ENCODE measurements at regions not wholly inside any gene's neighbourhood (a gene's known extent, or its start where the extent isn't known, plus 50 kb on each side); places are given as distances from the start of the nearest gene placed in this dataset.
A peak's percentile ranks its signal among the peaks of the same experiment; 100 is the strongest.
"Not testable (repeated sequence)": the region's sequence is repeated elsewhere in the genome, so short reads cannot be mapped to it uniquely, and the experiment has no call there.

GRCh38 chr12:19779395-19780056 is 340.2 kb downstream of the AEBP2 start:
- no peak for DNase-seq

- DNase-seq = no peak
Measured at GRCh38 chr12:19780460-19780859, 341.2 kb downstream of the AEBP2 start.

GRCh38 chr12:19783547-19784444 is 344.5 kb downstream of the AEBP2 start:
- peak; percentile 30 for DNase-seq

- no peak for DNase-seq
Measured at GRCh38 chr12:19792028-19792427, 352.7 kb downstream of the AEBP2 start.

GRCh38 chr12:19794116-19794515 is 354.8 kb downstream of the AEBP2 start:
- DNase-seq = no peak

GRCh38 chr12:19799216-19799615 is 359.9 kb downstream of the AEBP2 start:
- DNase-seq = no peak

- DNase-seq = no peak
Measured at GRCh38 chr12:19799895-19800602, 360.8 kb downstream of the AEBP2 start.

GRCh38 chr12:19800884-19801283 is 361.6 kb downstream of the AEBP2 start:
- DNase-seq = no peak

- DNase-seq = no peak
Measured at GRCh38 chr12:19801941-19802340, 362.6 kb downstream of the AEBP2 start.

GRCh38 chr12:19802915-19803314 is 363.6 kb downstream of the AEBP2 start:
- DNase-seq = no peak

GRCh38 chr12:19804737-19805136 is 365.4 kb downstream of the AEBP2 start:
- DNase-seq = no peak

GRCh38 chr12:19808371-19808770 is 369.1 kb downstream of the AEBP2 start:
- DNase-seq = no peak

GRCh38 chr12:19810213-19810612 is 370.9 kb downstream of the AEBP2 start:
- no peak for DNase-seq

- no peak for DNase-seq
Measured at GRCh38 chr12:19811922-19812321, 372.6 kb downstream of the AEBP2 start.

- DNase-seq = no peak
Measured at GRCh38 chr12:19819231-19819630, 379.9 kb downstream of the AEBP2 start.

- no peak for DNase-seq
Measured at GRCh38 chr12:19822476-19822875, 383.2 kb downstream of the AEBP2 start.

GRCh38 chr12:19823326-19823725 is 384.0 kb downstream of the AEBP2 start:
- not testable (repeated sequence) for DNase-seq

GRCh38 chr12:19826980-19827550 is 387.8 kb downstream of the AEBP2 start:
- DNase-seq = no peak

GRCh38 chr12:19829100-19829853 is 390.0 kb downstream of the AEBP2 start:
- no peak for DNase-seq

GRCh38 chr12:19830446-19830845 is 391.2 kb downstream of the AEBP2 start:
- no peak for DNase-seq

- DNase-seq = no peak
Measured at GRCh38 chr12:19833775-19834501, 394.6 kb downstream of the AEBP2 start.

- DNase-seq = no peak
Measured at GRCh38 chr12:19834592-19834991, 395.3 kb downstream of the AEBP2 start.
